ENCODE measurements at regions not wholly inside any gene's neighbourhood (a gene's known extent, or its start where the extent isn't known, plus 50 kb on each side); places are given as distances from the start of the nearest gene placed in this dataset.

- TF ChIP-seq EZH2phosphoT487 (IDR thresholded peaks at IDR 0.05; ENCODE audit: low read length) (no peak), CTCF (IDR thresholded peaks at IDR 0.05; ENCODE audit: low read length) (no peak), EZH2 (optimal IDR thresholded peaks at IDR 0.05; ENCODE audit: low read depth, low read length) (no peak)
Observed at GRCh38 chr1:229220163-229220846, 50.6 kb upstream of the RAB4A start.
